HepG2 (cell line): ENCODE measurements at regions not wholly inside any gene's neighbourhood (a gene's known extent, or its start where the extent isn't known, plus 50 kb on each side); places are given as distances from the start of the nearest gene placed in this dataset.

Experiments
- CEBPZ ChIP-seq: IDR thresholded peaks from 2 replicates; pipeline ENCODE4 v1.6.1; 2012; ENCODE audit warnings: low read length, improper control_type of control experiment
- HBP1 ChIP-seq: IDR thresholded peaks from 2 replicates; pipeline ENCODE4 v1.6.1; 2016; ENCODE audit warnings: low read depth, control low read depth
- STAG1 ChIP-seq: sonication (generic); formaldehyde crosslinking; IDR thresholded peaks from 2 replicates; pipeline ENCODE4 v1.4.0; 2020; ENCODE audit warnings: missing genetic modification reagents
- TBX2 ChIP-seq: sonication (generic); formaldehyde crosslinking; IDR thresholded peaks from 2 replicates; pipeline ENCODE4 v1.5.0; 2020; ENCODE audit warnings: missing genetic modification reagents, mild to moderate bottlenecking, borderline replicate concordance
- ZNF142 ChIP-seq: sonication (generic); formaldehyde crosslinking; IDR thresholded peaks from 2 replicates; pipeline ENCODE4 v1.4.0; 2020; ENCODE audit warnings: missing genetic modification reagents
- ZNF205 ChIP-seq: IDR thresholded peaks from 2 replicates; pipeline ENCODE4 v1.6.1; 2018; ENCODE audit warnings: missing biosample characterization, missing genetic modification reagents
- ZNF280B ChIP-seq: sonication (generic); formaldehyde crosslinking; IDR thresholded peaks from 2 replicates; pipeline ENCODE4 v1.5.0; 2020; ENCODE audit warnings: missing genetic modification reagents, mild to moderate bottlenecking, borderline replicate concordance
- ZNF512 ChIP-seq: sonication (generic); formaldehyde crosslinking; IDR thresholded peaks from 2 replicates; pipeline ENCODE4 v1.4.0; 2020; ENCODE audit warnings: mild to moderate bottlenecking, missing genetic modification reagents
- ZNF598 ChIP-seq: sonication (generic); formaldehyde crosslinking; IDR thresholded peaks from 2 replicates; pipeline ENCODE4 v1.5.1; 2020; ENCODE audit warnings: mild to moderate bottlenecking, missing genetic modification reagents, borderline replicate concordance
- ZNF674 ChIP-seq: sonication (generic); formaldehyde crosslinking; IDR thresholded peaks from 2 replicates; pipeline ENCODE4 v1.5.0; 2020; ENCODE audit warnings: low read depth, mild to moderate bottlenecking, missing genetic modification reagents
- ZNF800 ChIP-seq: sonication (generic); formaldehyde crosslinking; IDR thresholded peaks from 2 replicates; pipeline ENCODE4 v1.4.0; 2020; ENCODE audit warnings: missing genetic modification reagents

- no peak for TF ChIP-seq ZNF142 (CRISPR knock-in tag)
- no peak for TF ChIP-seq ZNF280B
- TF ChIP-seq CEBPZ: no peak
- 0 out of 2 replicates have a peak, but pooled peaks have one; percentile 21 for TF ChIP-seq ZNF800 (CRISPR knock-in tag)
- TF ChIP-seq HBP1 (CRISPR knock-in tag): no peak
- no peak for TF ChIP-seq ZNF205
- no peak; the same call in 1 of the 2 replicates for TF ChIP-seq STAG1 (CRISPR knock-in tag)
- peak; percentile 28; the same call in 1 of the 2 replicates for TF ChIP-seq TBX2 (CRISPR knock-in tag)
- TF ChIP-seq ZNF674 (CRISPR knock-in tag): no peak
- TF ChIP-seq ZNF512: no peak
- TF ChIP-seq ZNF598 (CRISPR knock-in tag): no peak
These were observed 404.6 kb downstream of the SOX9 start (continued) for GRCh38 chr17:72525225-72526015.
